Right lobe of liver (tissue), 4 donors: ENCODE measurements at regions not wholly inside any gene's neighbourhood (a gene's known extent, or its start where the extent isn't known, plus 50 kb on each side); places are given as distances from the start of the nearest gene placed in this dataset.

Experiments used
- POLR2A ChIP-seq: fragments of 450-650 bp; IDR thresholded peaks from one replicate; pipeline ENCODE4 v1.6.1; 2017; ENCODE audit warnings: antibody characterized with exemption, mild to moderate bottlenecking
- TF ChIP-seq, protein P1 (sequence below), 4 donors: fragments of 200-600 bp in 3 of 4; fragments of 450-650 bp in 1 of 4; IDR thresholded peaks; one replicate each; pipeline versions ENCODE4 v1.5.1 to v1.8.0; 2016 to 2022; ENCODE audit warnings: antibody characterized with exemption in 4 of 4, mild to moderate bottlenecking in 2 of 4
- donor health status: DM: no; HTN: no; CAD: no.
- donor health status: DM: no; HTN: no; CAD: no.
- donor health status: DM: no; HTN: yes; CAD: no.

GRCh38 chr7:16241017-16241416, 180.3 kb downstream of the CRPPA start:
- TF ChIP-seq, protein P1, sequence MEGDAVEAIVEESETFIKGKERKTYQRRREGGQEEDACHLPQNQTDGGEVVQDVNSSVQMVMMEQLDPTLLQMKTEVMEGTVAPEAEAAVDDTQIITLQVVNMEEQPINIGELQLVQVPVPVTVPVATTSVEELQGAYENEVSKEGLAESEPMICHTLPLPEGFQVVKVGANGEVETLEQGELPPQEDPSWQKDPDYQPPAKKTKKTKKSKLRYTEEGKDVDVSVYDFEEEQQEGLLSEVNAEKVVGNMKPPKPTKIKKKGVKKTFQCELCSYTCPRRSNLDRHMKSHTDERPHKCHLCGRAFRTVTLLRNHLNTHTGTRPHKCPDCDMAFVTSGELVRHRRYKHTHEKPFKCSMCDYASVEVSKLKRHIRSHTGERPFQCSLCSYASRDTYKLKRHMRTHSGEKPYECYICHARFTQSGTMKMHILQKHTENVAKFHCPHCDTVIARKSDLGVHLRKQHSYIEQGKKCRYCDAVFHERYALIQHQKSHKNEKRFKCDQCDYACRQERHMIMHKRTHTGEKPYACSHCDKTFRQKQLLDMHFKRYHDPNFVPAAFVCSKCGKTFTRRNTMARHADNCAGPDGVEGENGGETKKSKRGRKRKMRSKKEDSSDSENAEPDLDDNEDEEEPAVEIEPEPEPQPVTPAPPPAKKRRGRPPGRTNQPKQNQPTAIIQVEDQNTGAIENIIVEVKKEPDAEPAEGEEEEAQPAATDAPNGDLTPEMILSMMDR (IDR thresholded peaks at IDR 0.05) = no peak
- no peak for TF ChIP-seq POLR2A
